Aorta (tissue), 5 donors: ENCODE measurements at regions not wholly inside any gene's neighbourhood (a gene's known extent, or its start where the extent isn't known, plus 50 kb on each side); places are given as distances from the start of the nearest gene placed in this dataset.

Source experiments
- ATAC-seq: fragments of 200-7000 bp; cut with Tn5 transposase; one replicate; pipeline ENCODE4 v1.9.1; 2022; ENCODE audit warnings: moderate library complexity; ENCODE audit not compliant: low FRiP score
- DNase-seq, 2 donors: peaks; one replicate each; pipeline ENCODE4 v3.0.0-alpha.2; 2020
- H3K27ac ChIP-seq, 2 donors: one replicate each; pipeline ENCODE4 v1.5.1; 2013; ENCODE audit warnings: low read length in 2 of 2, mild to moderate bottlenecking in 2 of 2, moderate library complexity in 2 of 2, control low read depth in 1 of 2, inconsistent platforms in 1 of 2, low read depth in 1 of 2
- H3K27me3 ChIP-seq, 2 donors: one replicate each; pipeline ENCODE4 v1.6.1; 2013; ENCODE audit warnings: control low read depth in 1 of 2, low read length in 1 of 2, mild to moderate bottlenecking in 1 of 2, moderate library complexity in 1 of 2; ENCODE audit not compliant: insufficient read depth in 2 of 2, control insufficient read depth in 1 of 2
- H3K36me3 ChIP-seq, 2 donors: one replicate each; pipeline ENCODE4 v1.6.1; 2013; ENCODE audit warnings: control low read depth in 1 of 2, low read length in 1 of 2, mild to moderate bottlenecking in 1 of 2; ENCODE audit not compliant: insufficient read depth in 2 of 2, control insufficient read depth in 1 of 2
- H3K4me1 ChIP-seq, 2 donors: one replicate each; pipeline ENCODE4 v1.6.1; 2013; ENCODE audit warnings: low read length in 2 of 2, control low read depth in 1 of 2, mild to moderate bottlenecking in 1 of 2, moderate library complexity in 1 of 2; ENCODE audit not compliant: insufficient read depth in 2 of 2, control insufficient read depth in 1 of 2
- H3K4me3 ChIP-seq, 2 donors: one replicate each; pipeline ENCODE4 v1.5.1; 2013; ENCODE audit warnings: low read length in 2 of 2, control low read depth in 1 of 2, mild to moderate bottlenecking in 1 of 2
- H3K9me3 ChIP-seq: one replicate; pipeline ENCODE4 v1.6.1; 2013; ENCODE audit warnings: mild to moderate bottlenecking, low read length; ENCODE audit not compliant: control insufficient read depth
- WGBS, 2 donors: extraction: QIAGEN DNeasy Blood & Tissue Kit; methylation state at CpG; one replicate each; pipeline ENCODE4 v1.1.7; 2013; 5-methylcytosine and 5-hydroxymethylcytosine counted together
- intact Hi-C, 2 donors: fragments of 100-400 bp; cut with DNase I; formaldehyde crosslinking; loops; one replicate each; pipeline versions ENCODE4 v1.14.2 to v1.15.0; 2022
- donor health status: healthy with polysubstance abuse.
- donor health status: Bipolar disorder and iron deficiency.
- donor health status: DM: no; HTN: no; CAD: no.
- donor health status: DM: no; HTN: no; CAD: no.
- donor health status: DM: yes; HTN: yes; CAD: no.

DNA sequence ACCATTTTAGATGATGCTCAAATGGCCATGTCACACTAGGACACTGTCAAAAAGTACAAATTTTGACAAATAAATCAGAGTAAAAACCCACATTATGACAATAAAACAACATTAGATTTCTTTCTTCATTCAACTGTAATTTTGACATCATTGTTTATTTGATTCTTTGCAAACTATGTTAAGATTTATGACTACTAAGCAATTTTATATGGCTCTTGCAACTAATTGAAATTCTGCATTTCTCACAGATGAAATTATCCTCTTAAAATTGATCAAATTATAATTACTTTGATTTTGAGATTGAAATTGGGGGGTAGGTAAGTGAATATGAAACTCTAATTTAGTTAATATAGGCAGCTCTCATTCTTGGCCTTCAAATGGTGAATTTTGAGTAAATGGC, 59.8 kb downstream of the ATOH1 start:
- intact Hi-C loops = no loop called here
- no peak for DNase-seq
- H3K4me3 ChIP-seq = no peak overlapping the region
- H3K4me1 ChIP-seq = no peaks in the 10 kb centered on the region
- ATAC-seq = no peak
- no peaks in the 10 kb centered on the region for H3K27me3 ChIP-seq
- H3K9me3 ChIP-seq = no peaks in the 10 kb centered on the region
- no peaks in the 10 kb centered on the region for H3K36me3 ChIP-seq
- H3K27ac ChIP-seq = no peak overlapping the region

DNA sequence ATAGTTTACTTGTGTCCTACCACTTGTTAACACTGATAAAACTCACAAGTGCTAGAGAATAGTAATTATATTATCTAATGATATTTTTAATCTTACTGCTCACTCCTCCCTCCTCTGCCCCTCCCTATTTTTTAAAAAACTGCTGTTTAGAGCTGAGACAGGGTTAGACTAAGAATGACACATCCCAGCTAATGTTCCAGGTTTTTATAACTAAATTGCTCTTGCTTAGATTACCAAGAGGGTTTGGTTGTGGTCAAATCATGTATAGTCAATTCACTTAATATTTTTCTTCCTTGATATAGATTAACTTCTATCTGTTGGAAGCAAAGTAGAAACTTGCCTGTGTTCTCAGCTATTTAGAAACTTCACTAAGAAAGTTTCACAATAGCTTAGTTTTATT, 60.2 kb downstream of the ATOH1 start:
- Histone ChIP-seq H3K27ac (no peak overlapping the region), H3K4me3 (no peak overlapping the region), H3K27me3 (no peaks in the 10 kb centered on the region), H3K9me3 (no peaks in the 10 kb centered on the region), H3K4me1 (no peaks in the 10 kb centered on the region), H3K36me3 (no peaks in the 10 kb centered on the region)
- DNase-seq (no peak), ATAC-seq (no peak)
- intact Hi-C loops = no loop called here

DNA sequence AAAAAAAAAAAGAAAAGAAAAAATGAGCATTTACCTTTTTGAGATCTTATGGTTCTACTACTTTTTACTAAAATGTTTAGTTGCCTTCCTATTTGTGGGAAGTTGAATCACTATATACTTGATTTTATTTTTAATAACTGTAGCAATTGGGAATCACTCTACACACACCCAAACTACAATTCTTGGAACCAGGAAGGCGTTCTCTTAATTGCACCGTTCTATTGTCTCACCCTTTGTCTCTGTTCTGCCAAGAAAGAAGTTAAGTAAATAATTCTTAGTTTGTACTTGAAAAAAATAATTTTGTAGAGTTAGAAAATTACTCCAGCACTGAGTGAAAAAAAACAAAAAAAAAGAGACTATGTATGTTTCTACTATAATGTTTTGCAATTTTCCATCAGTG, 62.7 kb downstream of the ATOH1 start:
- H3K9me3 ChIP-seq = no peaks in the 10 kb centered on the region
- no peak overlapping the region for H3K4me3 ChIP-seq
- no peaks in the 10 kb centered on the region for H3K27me3 ChIP-seq
- H3K36me3 ChIP-seq = no peaks in the 10 kb centered on the region
- intact Hi-C loops = no loop called here
- H3K27ac ChIP-seq = no peak overlapping the region
- H3K4me1 ChIP-seq = no peaks in the 10 kb centered on the region
- ATAC-seq (no peak), DNase-seq (no peak)
- WGBS, 2 donors = 61 to 80% methylated on average over 2 of the region's 2 CpGs

DNA sequence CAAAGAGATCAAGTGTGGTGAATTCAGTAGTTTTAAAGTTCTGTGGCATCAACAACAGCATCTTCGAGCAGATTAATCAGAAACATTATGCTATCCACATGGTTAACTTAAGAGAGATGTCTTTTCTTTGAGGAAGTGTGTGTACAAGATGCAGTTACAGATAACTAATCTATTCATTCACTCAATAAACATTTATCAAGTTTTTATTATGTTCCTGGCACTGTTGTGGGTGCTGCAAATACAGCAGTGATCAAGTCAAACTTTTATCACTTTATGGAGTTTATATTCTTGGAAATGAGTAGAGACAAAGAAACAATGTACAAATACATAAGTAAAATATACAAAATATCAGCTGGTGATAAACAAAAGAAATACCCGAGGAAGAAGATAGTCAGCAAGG, 66.4 kb downstream of the ATOH1 start:
- Histone ChIP-seq H3K9me3 (no peaks in the 10 kb centered on the region), H3K27ac (no peak overlapping the region), H3K4me1 (no peaks in the 10 kb centered on the region), H3K36me3 (no peaks in the 10 kb centered on the region), H3K27me3 (no peaks in the 10 kb centered on the region), H3K4me3 (no peak overlapping the region)
- DNase-seq (no peak), ATAC-seq (no peak)
- 68 to 80% methylated on average over 2 of the region's 2 CpGs for WGBS, 2 donors
- intact Hi-C loops = no loop called here

DNA sequence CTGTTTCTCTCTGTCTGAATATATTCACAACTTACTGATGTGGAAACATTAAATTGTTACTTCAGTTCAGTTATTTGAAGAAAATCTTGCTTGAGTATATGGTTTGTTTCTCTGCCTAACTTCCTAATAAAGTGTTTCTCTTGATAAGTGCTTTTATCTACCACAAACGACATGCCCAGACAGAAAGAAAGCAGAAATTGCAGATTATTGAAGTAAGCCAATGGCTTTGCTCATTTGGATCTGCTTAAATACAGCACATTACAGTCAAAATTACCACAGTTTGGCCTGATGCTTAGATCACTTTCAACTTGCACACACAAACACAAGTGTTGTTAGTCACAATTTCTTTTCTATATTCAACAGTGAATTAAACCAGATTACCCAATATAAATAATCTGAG, 68.0 kb downstream of the ATOH1 start:
- WGBS, 2 donors = 20 to 29% methylated on average over 1 of the region's 1 CpG
- no peaks in the 10 kb centered on the region for H3K9me3 ChIP-seq

DNA sequence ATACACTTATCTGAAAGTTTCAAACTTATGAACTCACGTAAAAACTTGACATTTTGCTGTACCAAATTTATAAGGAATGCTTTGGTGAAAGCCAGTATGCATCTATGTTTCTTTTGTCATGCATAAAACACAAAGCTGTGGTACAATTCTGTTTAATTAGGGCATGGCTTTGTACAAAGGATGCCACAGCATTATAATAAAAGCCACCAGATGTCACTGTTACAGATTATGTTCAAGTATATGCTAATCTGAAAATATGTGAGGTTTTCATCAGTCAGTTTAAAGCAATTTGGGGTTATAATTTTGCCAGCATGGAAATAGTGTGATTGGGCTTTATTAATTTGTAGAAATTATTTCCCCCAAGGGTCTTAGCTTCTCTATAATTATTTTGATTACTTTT, 69.0 kb downstream of the ATOH1 start:
- no peaks in the 10 kb centered on the region for H3K4me1 ChIP-seq
- H3K9me3 ChIP-seq = no peaks in the 10 kb centered on the region
- ATAC-seq (no peak), DNase-seq (no peak)
- H3K36me3 ChIP-seq = no peaks in the 10 kb centered on the region
- no peaks in the 10 kb centered on the region for H3K27me3 ChIP-seq
- intact Hi-C loops = no loop called here
- no peak overlapping the region for H3K27ac ChIP-seq
- no peak overlapping the region for H3K4me3 ChIP-seq
- 20 to 33% methylated on average over 1 of the region's 1 CpG for WGBS, 2 donors

More for the DNA sequence above, 68.0 kb downstream of the ATOH1 start:
- H3K36me3 ChIP-seq = no peaks in the 10 kb centered on the region
- no peaks in the 10 kb centered on the region for H3K4me1 ChIP-seq
- H3K27me3 ChIP-seq = no peaks in the 10 kb centered on the region
- DNase-seq = no peak
- H3K27ac ChIP-seq = no peak overlapping the region
- no peak for ATAC-seq
- H3K4me3 ChIP-seq = no peak overlapping the region
- intact Hi-C loops = no loop called here

DNA sequence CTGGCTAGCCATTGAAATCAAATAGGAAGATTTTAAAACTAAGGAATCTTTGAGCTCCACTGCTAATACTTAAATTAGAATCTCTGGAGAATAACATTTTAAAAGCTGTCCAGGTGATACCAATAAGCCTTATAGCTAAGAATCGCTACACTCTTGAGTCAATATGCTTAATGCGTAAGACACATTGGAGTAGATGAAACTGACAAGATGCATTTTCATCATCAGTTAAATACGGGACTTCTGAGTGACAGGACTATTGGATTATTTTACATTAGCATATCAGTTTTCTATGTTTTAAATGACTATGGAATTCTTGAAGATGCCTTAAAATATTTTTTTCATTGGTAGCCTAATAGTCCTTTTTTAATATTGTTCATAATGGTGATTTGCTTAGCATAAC, 80.2 kb downstream of the ATOH1 start:
- WGBS, 2 donors = 65 to 74% methylated on average over 3 of the region's 3 CpGs
- ATAC-seq = no peak

DNA sequence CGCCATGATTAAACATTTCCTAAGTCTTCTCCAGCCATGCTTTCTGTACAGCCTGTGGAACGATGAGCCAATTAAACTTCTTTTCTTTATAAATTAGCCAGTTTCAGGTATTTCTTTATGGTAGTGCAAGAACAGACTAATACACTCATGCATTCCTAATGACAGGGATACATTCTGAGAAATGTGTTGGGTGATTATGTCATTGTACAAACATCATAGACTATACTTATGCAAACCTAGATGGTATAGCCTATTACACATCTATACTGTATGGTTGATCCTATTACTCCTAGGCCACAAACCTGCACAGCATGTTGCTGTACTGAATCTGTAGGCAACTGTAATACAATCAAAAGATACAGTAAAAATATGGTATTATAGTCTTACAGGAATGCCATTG, 83.1 kb downstream of the ATOH1 start:
- no peaks in the 10 kb centered on the region for H3K9me3 ChIP-seq

More for the DNA sequence above, 80.2 kb downstream of the ATOH1 start:
- H3K9me3 ChIP-seq = no peaks in the 10 kb centered on the region
- intact Hi-C loops = no loop called here
- H3K4me1 ChIP-seq = no peaks in the 10 kb centered on the region
- no peaks in the 10 kb centered on the region for H3K36me3 ChIP-seq
- DNase-seq = no peak
- H3K27me3 ChIP-seq = no peaks in the 10 kb centered on the region
- no peak overlapping the region for H3K4me3 ChIP-seq
- H3K27ac ChIP-seq = no peak overlapping the region

DNA sequence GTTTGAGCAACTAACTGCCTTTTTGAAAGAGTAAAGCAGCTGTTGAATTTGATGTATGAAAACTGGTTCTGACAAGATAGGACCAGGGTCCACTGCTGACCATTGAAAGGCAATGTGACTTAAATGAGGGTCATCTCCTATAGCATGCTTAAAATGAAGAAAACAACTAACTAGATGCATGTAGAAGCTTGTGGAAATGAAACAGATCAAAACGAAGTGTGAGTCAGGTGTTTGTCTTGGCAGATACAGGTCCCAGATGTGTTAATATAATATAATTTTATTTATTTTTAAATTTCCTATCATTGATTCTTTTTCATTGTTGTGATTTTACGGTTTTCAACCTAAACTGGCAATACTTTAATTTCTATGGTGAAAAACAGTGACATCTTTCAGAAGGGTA, 83.6 kb downstream of the ATOH1 start:
- intact Hi-C loops = no loop called here
- Histone ChIP-seq H3K27ac (no peak overlapping the region), H3K4me1 (no peaks in the 10 kb centered on the region), H3K9me3 (no peaks in the 10 kb centered on the region), H3K36me3 (no peaks in the 10 kb centered on the region), H3K4me3 (no peak overlapping the region), H3K27me3 (no peaks in the 10 kb centered on the region)
- 47 to 49% methylated on average over 2 of the region's 2 CpGs for whole genome bisulfite sequencing, 2 donors
- DNase-seq (no peak), ATAC-seq (no peak)

More for the DNA sequence above, 83.1 kb downstream of the ATOH1 start:
- Histone ChIP-seq H3K36me3 (no peaks in the 10 kb centered on the region), H3K4me3 (no peak overlapping the region), H3K27ac (no peak overlapping the region), H3K27me3 (no peaks in the 10 kb centered on the region), H3K4me1 (no peaks in the 10 kb centered on the region)
- no peak for DNase-seq
- WGBS, 2 donors = 97 to 98% methylated on average over 2 of the region's 2 CpGs
- intact Hi-C loops = no loop called here
- no peak for ATAC-seq
